ELR (cell line): ENCODE measurements at regions not wholly inside any gene's neighbourhood (a gene's known extent, or its start where the extent isn't known, plus 50 kb on each side); places are given as distances from the start of the nearest gene placed in this dataset.
A peak's percentile ranks its signal among the peaks of the same experiment; 100 is the strongest.

Experiments
- DNase-seq: peaks from one replicate; pipeline ENCODE4 v3.0.0-alpha.2; 2015; ENCODE audit warnings: low read depth

GRCh38 chr5:154107010-154107409, 68.2 kb downstream of the MFAP3 start:
- no peak for DNase-seq

- no peak for DNase-seq
Measured at GRCh38 chr5:154107756-154108155, 69.0 kb downstream of the MFAP3 start.

- no peak for DNase-seq
Measured at GRCh38 chr5:154109416-154110106, 70.8 kb downstream of the MFAP3 start.

- DNase-seq: no peak
Measured at GRCh38 chr5:154110107-154110453, 71.3 kb downstream of the MFAP3 start.

- peak; percentile 60 for DNase-seq
Measured at GRCh38 chr5:154110716-154111115, 71.9 kb downstream of the MFAP3 start.

GRCh38 chr5:154111214-154111613, 72.4 kb downstream of the MFAP3 start:
- DNase-seq: no peak

- DNase-seq: no peak
Measured at GRCh38 chr5:154112255-154112654, 73.5 kb downstream of the MFAP3 start.

GRCh38 chr5:154115291-154115690, 75.2 kb upstream of the GALNT10 start:
- DNase-seq: no peak

GRCh38 chr5:154117050-154117449, 73.5 kb upstream of the GALNT10 start:
- DNase-seq: no peak

GRCh38 chr5:154117930-154118329, 72.6 kb upstream of the GALNT10 start:
- no peak for DNase-seq

GRCh38 chr5:154118385-154118784, 72.1 kb upstream of the GALNT10 start:
- no peak for DNase-seq

GRCh38 chr5:154118893-154119336, 71.6 kb upstream of the GALNT10 start:
- peak; percentile 53 for DNase-seq

- no peak for DNase-seq
Measured at GRCh38 chr5:154129013-154129412, 61.5 kb upstream of the GALNT10 start.

GRCh38 chr5:154129921-154130320, 60.6 kb upstream of the GALNT10 start:
- DNase-seq: no peak

- no peak for DNase-seq
Measured at GRCh38 chr5:154131817-154132216, 58.7 kb upstream of the GALNT10 start.

- no peak for DNase-seq
Measured at GRCh38 chr5:154132718-154133307, 57.7 kb upstream of the GALNT10 start.

- no peak for DNase-seq
Measured at GRCh38 chr5:154133591-154133990, 56.9 kb upstream of the GALNT10 start.

GRCh38 chr5:154134499-154134898, 56.0 kb upstream of the GALNT10 start:
- no peak for DNase-seq

- no peak for DNase-seq
Measured at GRCh38 chr5:154135125-154135817, 55.3 kb upstream of the GALNT10 start.

GRCh38 chr5:154136141-154136540, 54.4 kb upstream of the GALNT10 start:
- no peak for DNase-seq

GRCh38 chr5:154138701-154139100, 51.8 kb upstream of the GALNT10 start:
- DNase-seq: no peak

GRCh38 chr5:154140381-154140780, 50.2 kb upstream of the GALNT10 start:
- DNase-seq: no peak
